ENCODE measurements at regions not wholly inside any gene's neighbourhood (a gene's known extent, or its start where the extent isn't known, plus 50 kb on each side); places are given as distances from the start of the nearest gene placed in this dataset.
"Not testable (repeated sequence)": the region's sequence is repeated elsewhere in the genome, so short reads cannot be mapped to it uniquely, and the experiment has no call there.

DNA sequence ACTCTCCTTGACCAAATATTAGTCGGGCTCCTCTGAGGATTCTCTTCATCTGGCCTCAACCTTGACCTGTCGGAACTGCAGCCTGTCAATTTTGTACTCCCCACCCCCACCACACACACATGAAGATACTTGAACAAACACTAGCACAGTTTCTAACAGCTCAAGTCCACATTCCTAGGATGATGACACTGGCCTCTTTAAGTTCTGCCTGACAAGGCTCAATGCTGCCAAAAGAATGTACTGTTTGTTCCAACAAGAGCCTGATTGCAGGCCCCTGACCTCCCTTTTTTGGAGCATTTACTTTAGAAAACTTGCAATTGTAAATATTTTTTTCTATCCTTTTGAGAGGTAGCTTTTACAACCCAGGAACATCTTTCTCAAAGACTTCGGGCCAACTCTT lies 169.2 kb upstream of the IRS2 start:
- in situ Hi-C loops (cut with HindIII; ENCODE audit: low sequenced_read_pairs), result no loop called here
- no peak for DNase-seq (ENCODE audit: low spot score)

- no peak for DNase-seq (ENCODE audit: low spot score)
- in situ Hi-C loops (cut with HindIII; ENCODE audit: low sequenced_read_pairs), result no loop called here
Measured at GRCh38 chr13:109954441-109954840, 168.1 kb upstream of the IRS2 start.

- in situ Hi-C loops (cut with HindIII; ENCODE audit: low sequenced_read_pairs), result no loop called here
- DNase-seq (ENCODE audit: low spot score), result no peak
Measured at GRCh38 chr13:109951491-109951890, 165.1 kb upstream of the IRS2 start.

DNA sequence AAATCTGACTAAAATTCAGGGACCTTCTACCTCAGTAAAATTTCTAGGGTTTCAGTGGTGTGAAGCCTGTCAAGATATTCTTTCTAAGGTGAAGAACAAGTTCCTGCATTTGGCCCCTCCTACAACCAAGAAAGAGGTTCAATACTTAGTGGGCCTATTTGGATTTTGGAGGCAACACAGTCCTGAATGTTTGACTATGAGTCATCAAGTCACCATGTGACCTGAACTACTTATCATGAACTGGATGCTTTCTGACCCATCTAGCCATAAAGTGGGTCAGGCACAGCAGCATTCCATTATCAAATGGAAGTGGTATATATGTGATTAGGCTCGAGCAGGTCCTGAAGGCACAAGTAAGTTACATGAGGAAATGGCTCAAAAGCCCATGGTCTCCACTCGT lies 163.0 kb upstream of the IRS2 start:
- in situ Hi-C loops (cut with HindIII; ENCODE audit: low sequenced_read_pairs), result no loop called here
- no peak for DNase-seq (ENCODE audit: low spot score)

DNA sequence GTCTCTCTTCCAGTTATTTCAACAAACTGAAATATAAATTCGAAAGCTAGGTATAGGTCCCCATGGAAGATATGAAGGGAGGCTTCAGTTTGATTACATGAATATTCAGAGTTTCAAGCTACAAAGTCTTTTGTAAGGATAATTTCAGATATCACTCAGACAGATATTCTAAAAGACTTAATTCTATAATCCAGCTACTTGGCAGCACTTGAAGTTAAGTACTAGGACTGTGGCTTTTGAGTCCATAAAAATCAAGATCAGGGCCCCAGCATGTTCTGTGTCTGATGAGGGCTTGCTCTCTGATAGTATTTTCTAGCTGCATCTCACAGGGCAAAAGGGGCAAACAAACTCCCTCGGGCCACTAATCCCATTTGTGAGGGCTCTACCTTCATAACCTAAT lies 160.6 kb upstream of the IRS2 start:
- DNase-seq (ENCODE audit: low spot score), result no peak
- in situ Hi-C loops (cut with HindIII; ENCODE audit: low sequenced_read_pairs), result no loop called here

DNA sequence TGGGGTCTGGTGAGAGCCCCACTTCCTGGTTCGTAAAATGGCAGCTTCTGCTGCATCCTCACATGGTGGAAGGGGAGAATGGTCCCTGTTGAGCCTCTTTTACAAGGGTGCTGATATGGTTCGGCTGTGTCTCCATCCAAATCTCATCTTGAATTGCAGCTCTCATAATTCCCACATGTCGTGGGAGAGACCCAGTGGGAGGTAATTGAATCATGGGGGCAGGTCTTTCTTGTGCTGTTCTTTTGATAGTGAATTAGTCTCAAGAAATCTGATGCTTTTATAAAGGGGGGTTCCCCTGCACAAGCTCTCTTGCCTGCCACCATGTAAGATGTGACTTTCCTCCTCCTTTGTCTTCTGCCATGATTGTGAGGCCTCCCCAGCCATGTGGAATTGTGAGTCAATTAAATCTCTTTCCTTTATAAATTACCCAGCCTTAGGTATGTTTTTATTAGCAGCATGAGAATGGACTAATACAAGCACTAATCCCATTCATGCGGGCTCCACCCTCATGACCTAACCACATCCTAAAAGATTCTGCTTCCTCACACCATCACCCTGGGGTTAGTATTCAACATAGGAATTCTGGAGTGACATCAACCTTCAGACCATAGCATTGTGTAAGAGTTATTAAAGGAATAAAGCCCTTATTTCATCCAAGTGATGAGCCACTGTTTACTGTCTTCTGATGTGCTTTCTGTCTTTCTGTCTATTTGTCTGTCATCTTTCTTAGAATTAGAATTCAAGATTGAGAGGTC lies 159.0 kb upstream of the IRS2 start:
- in situ Hi-C loops (cut with HindIII; ENCODE audit: low sequenced_read_pairs), result no loop called here
- no peak for DNase-seq (ENCODE audit: low spot score)

DNA sequence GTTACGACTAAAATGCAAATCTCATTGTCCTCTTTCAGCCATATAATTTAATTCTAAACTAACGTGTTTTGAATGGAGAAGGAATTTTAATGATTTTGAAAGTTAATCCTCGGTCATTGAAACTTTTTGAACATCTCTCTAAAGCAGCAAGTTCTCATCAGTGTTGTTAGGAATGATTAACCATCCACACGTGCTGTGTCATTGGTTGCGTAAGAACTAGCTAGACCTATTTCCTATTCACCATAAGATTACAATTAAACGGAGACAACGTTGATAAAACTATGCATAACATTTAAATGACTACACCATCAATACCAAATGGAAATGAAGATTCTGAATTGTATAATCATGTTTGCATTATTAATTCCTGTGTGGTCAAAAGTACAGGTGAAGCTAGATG lies 155.6 kb upstream of the IRS2 start:
- DNase-seq (ENCODE audit: low spot score), result no peak
- in situ Hi-C loops (cut with HindIII; ENCODE audit: low sequenced_read_pairs), result no loop called here

GRCh38 chr13:109941221-109941620 lies 154.8 kb upstream of the IRS2 start:
- in situ Hi-C loops (cut with HindIII; ENCODE audit: low sequenced_read_pairs), result no loop called here

GRCh38 chr13:109940637-109941036 lies 154.3 kb upstream of the IRS2 start:
- no peak for DNase-seq (ENCODE audit: low spot score)
- in situ Hi-C loops (cut with HindIII; ENCODE audit: low sequenced_read_pairs), result no loop called here

More at GRCh38 chr13:109941221-109941620, 154.8 kb upstream of the IRS2 start:
- no peak for DNase-seq (ENCODE audit: low spot score)

DNA sequence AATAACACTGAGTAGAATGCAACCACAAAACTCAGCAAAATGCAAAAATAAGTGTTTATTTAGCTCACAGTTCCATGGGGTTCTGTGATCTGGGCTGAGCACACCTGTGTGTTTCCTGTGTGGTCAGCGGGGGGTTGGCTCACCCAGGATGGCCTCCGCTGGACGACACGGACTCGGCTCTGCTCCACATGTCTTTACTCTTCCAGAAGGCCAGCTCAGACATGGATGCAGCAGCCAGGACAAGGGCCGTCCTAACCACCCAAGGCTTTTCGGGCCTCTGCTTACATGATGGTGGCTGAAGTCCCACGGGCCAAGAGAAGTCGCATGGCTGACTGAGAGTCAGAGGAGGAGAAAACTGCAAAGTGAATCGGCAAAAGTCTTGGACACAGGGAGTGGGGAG lies 153.5 kb upstream of the IRS2 start:
- in situ Hi-C loops (cut with HindIII; ENCODE audit: low sequenced_read_pairs), result no loop called here
- no peak for DNase-seq (ENCODE audit: low spot score)

DNA sequence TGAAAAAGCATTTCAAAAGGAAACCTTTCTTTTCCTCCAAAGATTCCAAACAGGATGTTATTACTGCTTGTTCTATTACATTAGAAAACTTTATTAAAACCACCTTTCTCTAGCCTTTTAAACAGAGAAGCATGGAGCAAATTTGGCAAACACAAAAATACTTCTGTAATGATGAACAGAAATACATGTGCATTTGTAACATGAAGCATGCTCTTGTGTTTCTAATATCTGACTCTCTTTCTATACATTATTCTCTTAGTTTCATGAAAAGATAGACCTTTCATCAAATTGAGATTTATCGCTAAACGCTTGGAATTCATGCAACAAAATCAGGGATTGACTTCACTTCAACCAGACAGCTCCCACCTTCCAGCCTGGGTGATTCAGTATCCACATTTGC lies 152.8 kb upstream of the IRS2 start:
- in situ Hi-C loops (cut with HindIII; ENCODE audit: low sequenced_read_pairs), result no loop called here
- no peak for DNase-seq (ENCODE audit: low spot score)

GRCh38 chr13:109938255-109938936 lies 152.0 kb upstream of the IRS2 start:
- in situ Hi-C loops (cut with HindIII; ENCODE audit: low sequenced_read_pairs), result no loop called here

GRCh38 chr13:109934520-109934919 lies 148.1 kb upstream of the IRS2 start:
- in situ Hi-C loops (cut with HindIII; ENCODE audit: low sequenced_read_pairs); DNase-seq (ENCODE audit: low spot score): not testable (repeated sequence)

More at GRCh38 chr13:109938255-109938936, 152.0 kb upstream of the IRS2 start:
- no peak for DNase-seq (ENCODE audit: low spot score)

- in situ Hi-C loops (cut with HindIII; ENCODE audit: low sequenced_read_pairs), result no loop called here
- DNase-seq (ENCODE audit: low spot score), result no peak
Measured at GRCh38 chr13:109933476-109933875, 147.1 kb upstream of the IRS2 start.

- in situ Hi-C loops (cut with HindIII; ENCODE audit: low sequenced_read_pairs), result no loop called here
- no peak for DNase-seq (ENCODE audit: low spot score)
Measured at GRCh38 chr13:109924376-109924775, 138.0 kb upstream of the IRS2 start.

DNA sequence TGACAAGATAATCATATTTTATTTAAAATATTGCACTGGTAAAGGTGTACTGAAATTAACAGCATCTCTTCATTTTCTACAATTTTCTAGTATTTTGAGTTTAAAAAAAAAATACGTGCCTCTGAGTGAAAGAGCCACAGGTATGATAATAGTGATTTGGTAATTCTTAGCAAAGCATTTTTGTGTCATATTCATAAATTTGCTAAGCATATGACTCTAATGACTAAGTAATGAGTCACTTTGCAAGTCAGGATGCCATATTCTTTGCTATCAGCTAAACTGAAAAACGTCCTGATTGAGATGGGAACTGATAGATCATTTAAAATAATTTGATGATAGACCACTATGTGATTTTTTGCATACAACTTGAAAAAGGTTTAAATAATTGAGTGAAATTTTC lies 136.1 kb upstream of the IRS2 start:
- in situ Hi-C loops (cut with HindIII; ENCODE audit: low sequenced_read_pairs), result no loop called here
- DNase-seq (ENCODE audit: low spot score), result no peak

- in situ Hi-C loops (cut with HindIII; ENCODE audit: low sequenced_read_pairs), result no loop called here
- no peak for DNase-seq (ENCODE audit: low spot score)
Measured at GRCh38 chr13:109919715-109920375, 133.5 kb upstream of the IRS2 start.

- in situ Hi-C loops (cut with HindIII; ENCODE audit: low sequenced_read_pairs), result no loop called here
Measured at GRCh38 chr13:109918179-109918711, 131.9 kb upstream of the IRS2 start.

GRCh38 chr13:109917422-109917821 lies 131.0 kb upstream of the IRS2 start:
- in situ Hi-C loops (cut with HindIII; ENCODE audit: low sequenced_read_pairs), result no loop called here
- no peak for DNase-seq (ENCODE audit: low spot score)

More at GRCh38 chr13:109918179-109918711, 131.9 kb upstream of the IRS2 start:
- DNase-seq (ENCODE audit: low spot score), result peak; percentile 12

- DNase-seq (ENCODE audit: low spot score), result no peak
- in situ Hi-C loops (cut with HindIII; ENCODE audit: low sequenced_read_pairs), result no loop called here
Measured at GRCh38 chr13:109913936-109914510, 127.6 kb upstream of the IRS2 start.
